HuH-7 (cell line): ENCODE measurements at regions not wholly inside any gene's neighbourhood (a gene's known extent, or its start where the extent isn't known, plus 50 kb on each side); places are given as distances from the start of the nearest gene placed in this dataset.
"Not testable (repeated sequence)": the region's sequence is repeated elsewhere in the genome, so short reads cannot be mapped to it uniquely, and the experiment has no call there.

Experiments
- DNase-seq: peaks from one replicate; pipeline ENCODE4 v3.0.0; 2011; ENCODE audit warnings: low spot score

DNA sequence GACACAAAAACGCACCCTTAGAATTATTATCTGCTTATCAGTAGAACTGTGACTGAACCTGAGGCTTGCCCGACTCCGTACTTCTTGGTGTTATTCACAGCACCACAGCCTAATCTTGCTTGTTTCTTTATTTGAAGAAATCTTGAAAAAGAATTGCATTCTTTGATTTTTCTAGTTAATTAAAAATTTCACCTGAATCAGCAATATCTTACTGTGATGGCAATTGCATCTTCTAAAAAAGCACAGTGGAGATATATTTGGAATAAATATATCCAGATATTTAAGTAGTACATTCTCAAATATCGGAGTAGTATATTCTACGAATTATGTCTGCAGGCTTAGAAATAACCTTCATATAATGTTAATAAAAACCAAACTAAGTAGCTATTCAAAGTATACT lies 90.1 kb upstream of the LYSMD4 start:
- no peak for DNase-seq

GRCh38 chr15:99819981-99820718 lies 86.9 kb upstream of the LYSMD4 start:
- DNase-seq = no peak

DNA sequence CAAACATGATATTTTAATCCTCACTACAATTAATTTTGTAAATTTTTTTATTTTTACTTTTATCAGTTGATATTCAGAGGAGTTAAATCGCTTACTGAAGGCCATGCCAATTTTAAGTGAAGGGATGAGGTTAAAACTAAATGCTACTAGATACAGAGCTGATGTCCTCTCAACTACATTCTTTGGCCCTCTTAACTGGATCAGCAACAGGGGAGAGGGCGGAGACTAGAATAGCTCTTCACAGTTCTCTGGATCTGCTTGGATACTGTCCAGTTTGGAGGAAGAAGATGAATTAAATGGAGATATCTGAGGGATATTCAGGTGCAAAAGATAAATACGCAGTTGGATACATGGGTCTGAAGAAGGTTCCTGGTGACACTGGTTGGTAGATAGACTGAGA lies 85.6 kb upstream of the LYSMD4 start:
- no peak for DNase-seq

GRCh38 chr15:99816862-99817261 lies 83.6 kb upstream of the LYSMD4 start:
- DNase-seq = not testable (repeated sequence)

GRCh38 chr15:99810663-99811062 lies 77.4 kb upstream of the LYSMD4 start:
- not testable (repeated sequence) for DNase-seq

DNA sequence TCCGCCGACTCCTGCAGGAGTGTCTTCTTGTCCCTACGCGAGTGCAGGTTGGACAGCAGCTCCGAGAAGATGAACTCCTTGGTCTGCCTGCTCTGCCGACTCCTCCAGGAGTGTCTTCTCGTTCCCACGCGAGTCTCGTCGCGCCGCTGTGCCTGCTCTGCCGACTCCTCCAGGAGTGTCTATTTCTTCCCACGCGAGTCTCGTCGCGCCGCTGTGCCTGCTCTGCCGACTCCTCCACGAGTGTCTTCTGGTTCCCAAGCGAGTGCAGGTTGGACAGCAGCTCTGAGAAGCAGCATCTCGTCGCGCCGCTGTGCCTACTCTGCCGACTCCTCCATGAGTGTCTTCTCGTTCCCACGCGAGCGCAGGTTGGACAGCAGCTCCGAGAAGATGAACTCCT lies 66.6 kb upstream of the LYSMD4 start:
- DNase-seq = not testable (repeated sequence)

- DNase-seq = not testable (repeated sequence)
These were observed 66.1 kb upstream of the LYSMD4 start for GRCh38 chr15:99799182-99799853.

- DNase-seq = not testable (repeated sequence)
These were observed 64.0 kb upstream of the LYSMD4 start for GRCh38 chr15:99796940-99797870.

- peak; percentile 33 for DNase-seq
These were observed 58.9 kb upstream of the LYSMD4 start for GRCh38 chr15:99791881-99792807.

GRCh38 chr15:99790751-99791150 lies 57.5 kb upstream of the LYSMD4 start:
- DNase-seq = not testable (repeated sequence)

DNA sequence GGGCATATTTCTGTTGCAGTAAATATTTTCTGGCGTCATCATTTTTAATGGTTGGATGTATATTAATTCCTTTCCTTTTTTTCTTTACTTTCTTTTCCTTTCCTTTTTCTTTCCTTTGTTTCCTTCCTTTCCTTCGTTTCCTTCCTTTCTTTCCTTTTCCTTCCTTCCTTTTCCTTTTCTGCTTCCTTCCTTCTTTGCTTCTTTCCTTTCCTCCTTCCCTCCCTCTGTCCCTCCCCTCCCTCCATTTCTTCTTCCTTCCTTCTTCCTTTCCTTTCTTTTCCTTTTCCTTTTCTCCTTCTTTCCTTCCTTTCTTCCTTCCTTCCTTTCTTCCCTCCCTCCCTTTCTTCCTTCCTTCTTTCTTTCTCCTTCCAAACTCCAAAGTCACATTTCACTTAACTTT lies 54.9 kb upstream of the LYSMD4 start:
- DNase-seq = no peak

- not testable (repeated sequence) for DNase-seq
These were observed 51.6 kb upstream of the LYSMD4 start for GRCh38 chr15:99784800-99785199.

- DNase-seq = not testable (repeated sequence)
These were observed 50.8 kb upstream of the LYSMD4 start for GRCh38 chr15:99783918-99784619.
